GM18517 (cell line): ENCODE measurements at regions not wholly inside any gene's neighbourhood (a gene's known extent, or its start where the extent isn't known, plus 50 kb on each side); places are given as distances from the start of the nearest gene placed in this dataset.
"Not testable (repeated sequence)": the region's sequence is repeated elsewhere in the genome, so short reads cannot be mapped to it uniquely, and the experiment has no call there.

Source experiments
- ATAC-seq: cut with Tn5 transposase; IDR thresholded peaks from one replicate; pipeline ENCODE4 v1.9.1; 2021; ENCODE audit warnings: mild to moderate bottlenecking, moderate library complexity; ENCODE audit not compliant: unreplicated experiment

DNA sequence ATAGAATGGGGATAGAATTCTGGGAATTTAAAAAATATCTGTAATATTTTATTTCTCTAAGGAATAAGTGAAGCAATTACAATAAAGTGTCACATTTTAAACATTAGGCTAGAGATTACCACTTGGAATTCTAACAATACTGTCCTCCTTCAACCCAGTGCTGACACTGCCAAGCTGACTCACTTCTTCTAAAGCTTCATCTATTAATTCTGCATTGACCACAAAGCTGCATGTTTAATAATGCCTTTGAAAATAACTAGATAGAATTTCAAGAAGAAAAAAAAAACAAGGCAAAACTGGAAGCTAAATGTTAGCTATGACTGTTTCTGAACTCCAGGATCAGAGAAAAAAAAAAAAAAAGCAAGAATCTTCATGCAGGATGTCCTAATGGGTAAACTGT, 970.7 kb upstream of the FBXO33 start:
- ATAC-seq = no peak

- no peak for ATAC-seq
Measured at GRCh38 chr14:40398981-40399380, 966.7 kb upstream of the FBXO33 start.

GRCh38 chr14:40394634-40395340, 962.6 kb upstream of the FBXO33 start:
- no peak for ATAC-seq

- no peak for ATAC-seq
Measured at GRCh38 chr14:40393143-40393542, 960.9 kb upstream of the FBXO33 start.

- no peak for ATAC-seq
Measured at GRCh38 chr14:40386433-40386832, 954.2 kb upstream of the FBXO33 start.

DNA sequence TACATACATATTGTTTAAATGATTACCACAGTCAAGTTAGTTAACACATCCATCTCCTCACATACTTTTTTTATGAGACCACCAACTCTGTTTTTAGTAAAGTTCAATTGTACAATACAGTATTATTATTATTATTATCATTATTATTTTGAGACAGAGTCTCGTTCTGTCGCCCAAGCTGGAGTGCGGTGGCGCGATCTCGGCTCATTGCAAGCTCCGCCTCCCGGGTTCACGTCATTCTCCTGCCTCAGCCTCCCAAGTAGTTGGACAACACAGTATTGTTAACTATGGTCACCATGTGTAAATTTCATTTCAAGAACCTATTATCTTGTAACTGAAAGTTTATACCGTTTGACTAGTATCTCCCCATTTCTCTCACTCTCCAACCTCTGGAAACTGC, 942.0 kb upstream of the FBXO33 start:
- ATAC-seq = no peak

GRCh38 chr14:40371011-40371410, 938.8 kb upstream of the FBXO33 start:
- ATAC-seq = no peak

DNA sequence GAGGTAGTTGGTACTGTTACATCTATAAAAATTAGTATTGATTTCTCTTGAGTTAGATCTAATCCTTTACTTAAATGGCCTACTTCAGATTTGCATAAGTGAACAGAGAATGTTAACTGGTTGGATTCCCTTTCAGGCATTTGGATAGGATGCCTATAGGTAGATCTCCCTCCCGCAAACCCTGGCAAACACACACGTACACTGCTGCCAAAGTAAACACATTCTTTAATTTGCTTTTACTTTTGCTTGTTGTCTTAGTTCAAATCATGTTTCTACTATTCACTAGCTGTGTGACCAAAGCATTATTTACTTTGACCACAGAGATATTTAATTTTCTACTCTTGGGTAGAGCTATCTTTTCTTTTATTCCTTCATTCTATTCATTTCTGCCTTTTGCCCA, 936.1 kb upstream of the FBXO33 start:
- no peak for ATAC-seq

DNA sequence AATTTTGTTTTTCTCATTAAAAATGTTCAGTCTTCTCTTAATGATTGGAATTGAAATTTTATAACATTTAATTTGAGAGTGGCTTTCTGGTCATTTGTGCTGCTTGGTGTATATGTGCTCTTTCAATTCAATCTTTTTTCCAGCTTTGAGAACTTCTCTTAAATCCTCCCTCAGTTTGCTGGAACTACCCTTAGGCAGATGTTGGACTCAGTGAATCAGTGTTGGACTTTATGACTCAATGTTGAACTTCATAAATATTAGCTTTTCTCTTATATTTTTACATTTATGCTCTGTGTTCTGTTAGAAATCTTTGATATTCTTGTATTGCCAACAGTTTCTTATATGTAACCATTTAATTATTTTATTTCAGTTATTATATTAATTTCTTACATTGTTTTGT, 935.5 kb upstream of the FBXO33 start:
- no peak for ATAC-seq

- ATAC-seq = no peak
Measured at GRCh38 chr14:40365305-40365704, 933.1 kb upstream of the FBXO33 start.

DNA sequence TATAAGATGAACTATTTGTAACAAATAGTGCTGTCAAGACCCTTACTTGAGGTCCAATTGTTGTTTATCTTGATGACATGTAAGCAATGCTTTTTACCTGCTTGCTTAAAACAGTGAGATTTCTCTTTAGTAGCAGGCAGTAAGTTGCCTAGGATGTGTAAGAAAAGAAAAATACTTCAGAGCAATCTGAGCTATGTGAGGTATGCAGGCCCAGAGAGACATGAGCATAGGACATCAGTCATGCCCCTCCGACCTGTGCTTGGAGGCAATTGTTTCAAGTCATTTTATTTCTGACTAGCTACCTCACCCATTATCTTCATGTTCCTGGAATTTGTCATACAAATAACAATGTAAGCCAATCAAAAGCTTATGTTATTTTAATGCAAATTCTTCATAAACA, 930.6 kb upstream of the FBXO33 start:
- no peak for ATAC-seq

DNA sequence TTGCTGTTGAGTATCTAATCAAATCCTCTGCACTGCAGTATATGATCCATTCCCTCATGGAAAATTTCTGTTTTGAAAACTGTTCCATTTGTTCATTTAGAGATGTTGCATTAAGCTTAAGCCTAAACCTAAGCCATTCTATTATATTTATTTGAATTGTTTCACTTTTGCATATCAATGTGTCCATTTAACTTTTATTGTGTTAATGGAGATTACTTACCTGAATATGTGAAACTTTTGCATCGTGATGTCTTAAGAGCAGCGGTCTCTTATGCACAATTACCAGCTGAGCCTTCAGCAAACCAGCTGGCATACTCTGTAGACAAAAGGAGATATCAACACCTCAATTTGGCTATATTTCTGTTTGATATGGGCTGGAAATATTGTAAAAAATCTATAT, 922.5 kb upstream of the FBXO33 start:
- no peak for ATAC-seq

DNA sequence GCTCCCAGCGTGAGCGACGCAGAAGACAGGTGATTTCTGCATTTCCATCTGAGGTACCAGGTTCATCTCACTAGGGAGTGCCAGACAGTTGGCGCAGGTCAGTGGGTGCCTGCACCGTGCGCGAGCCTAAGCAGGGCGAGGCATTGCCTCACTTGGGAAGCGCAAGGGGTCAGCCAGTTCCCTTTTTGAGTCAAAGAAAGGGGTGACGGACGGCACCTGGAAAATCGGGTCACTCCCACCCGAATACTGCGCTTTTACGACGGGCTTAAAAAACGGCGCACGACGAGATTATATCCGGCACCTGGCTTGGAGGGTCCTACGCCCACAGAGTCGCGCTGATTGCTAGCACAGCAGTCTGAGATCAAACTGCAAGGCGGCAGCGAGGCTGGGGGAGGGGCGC, 915.9 kb upstream of the FBXO33 start:
- not testable (repeated sequence) for ATAC-seq

GRCh38 chr14:40347675-40348074, 915.4 kb upstream of the FBXO33 start:
- ATAC-seq = no peak

- no peak for ATAC-seq
Measured at GRCh38 chr14:40346275-40346674, 914.0 kb upstream of the FBXO33 start.

- no peak for ATAC-seq
Measured at GRCh38 chr14:40345334-40345733, 913.1 kb upstream of the FBXO33 start.

DNA sequence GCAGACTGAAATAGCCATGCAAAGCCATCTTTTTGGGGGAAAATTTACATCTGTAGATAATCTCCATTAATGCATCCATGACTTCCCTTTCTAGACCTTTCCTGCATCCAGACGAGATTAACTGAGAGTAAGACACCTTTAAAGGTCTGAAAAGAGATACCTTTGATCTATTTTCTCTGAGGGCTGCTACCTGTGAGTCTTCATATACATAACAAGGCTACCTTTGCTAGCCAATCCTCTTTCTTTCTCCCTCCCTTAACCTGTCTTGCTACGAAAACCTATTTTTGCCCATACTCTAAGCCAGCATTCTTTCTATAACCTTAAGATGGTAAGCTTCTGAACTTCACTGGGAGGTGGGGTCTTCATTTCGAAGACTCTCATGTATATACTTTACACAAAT, 908.5 kb upstream of the FBXO33 start:
- no peak for ATAC-seq

DNA sequence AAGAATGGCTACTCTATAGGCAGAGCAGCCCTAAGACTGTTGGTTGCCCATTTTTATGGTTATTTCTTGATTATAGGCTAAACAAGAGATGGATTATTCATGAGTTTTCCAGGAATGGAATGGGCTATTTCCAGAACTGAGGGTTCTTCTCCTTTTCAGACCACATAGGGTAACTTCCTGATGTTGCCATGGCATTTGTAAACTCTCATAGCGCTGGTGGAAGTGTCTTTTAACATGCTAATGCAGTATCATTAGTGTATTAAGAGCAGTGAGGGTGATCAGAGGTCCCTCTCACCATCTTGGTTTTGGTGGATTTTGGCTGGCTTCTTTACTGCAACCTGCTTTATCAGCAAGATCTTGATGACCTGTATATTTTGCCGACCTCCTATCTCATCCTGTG, 904.6 kb upstream of the FBXO33 start:
- ATAC-seq = no peak

DNA sequence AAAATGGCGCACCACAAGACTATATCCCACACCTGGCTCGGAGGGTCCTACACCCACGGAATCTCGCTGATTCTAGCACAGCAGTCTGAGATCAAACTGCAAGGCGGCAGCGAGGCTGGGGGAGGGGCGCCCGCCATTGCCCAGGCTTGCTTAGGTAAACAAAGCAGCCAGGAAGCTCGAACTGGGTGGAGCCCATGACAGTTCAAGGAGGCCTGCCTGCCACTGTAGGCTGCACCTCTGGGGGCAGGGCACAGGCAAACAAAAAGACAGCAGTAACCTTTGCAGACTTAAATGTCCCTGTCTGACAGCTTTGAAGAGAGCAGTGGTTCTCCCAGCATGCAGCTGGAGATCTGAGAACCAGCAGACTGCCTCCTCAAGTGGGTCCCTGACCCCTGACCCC, 894.3 kb upstream of the FBXO33 start:
- ATAC-seq = not testable (repeated sequence)

DNA sequence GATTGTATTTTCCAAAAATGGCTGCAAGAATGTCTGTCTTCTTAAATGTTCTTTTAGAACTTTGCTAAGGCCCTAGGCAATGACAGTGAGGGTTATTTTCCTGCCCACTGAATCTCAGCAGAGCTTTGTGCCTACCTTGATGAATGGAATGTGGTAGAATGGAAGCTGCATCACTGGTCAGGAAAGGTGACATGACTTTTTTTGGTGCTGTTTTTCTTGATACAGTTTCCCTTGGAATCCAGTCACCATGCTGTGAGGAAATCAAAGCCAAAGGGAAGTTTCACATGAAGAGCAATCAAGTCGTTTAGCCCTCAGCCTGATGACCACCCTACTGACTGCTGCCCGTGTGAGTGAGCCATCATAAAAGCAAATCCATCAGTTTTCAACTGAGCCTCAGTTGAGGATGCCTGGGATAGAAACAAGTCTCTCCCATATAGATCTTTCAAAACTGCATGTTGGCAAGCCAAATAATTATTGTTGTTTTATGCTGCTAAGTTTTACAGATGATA, 886.0 kb upstream of the FBXO33 start:
- no peak for ATAC-seq

- no peak for ATAC-seq
Measured at GRCh38 chr14:40317690-40318089, 885.5 kb upstream of the FBXO33 start.

GRCh38 chr14:40312296-40312695, 880.1 kb upstream of the FBXO33 start:
- ATAC-seq = no peak

DNA sequence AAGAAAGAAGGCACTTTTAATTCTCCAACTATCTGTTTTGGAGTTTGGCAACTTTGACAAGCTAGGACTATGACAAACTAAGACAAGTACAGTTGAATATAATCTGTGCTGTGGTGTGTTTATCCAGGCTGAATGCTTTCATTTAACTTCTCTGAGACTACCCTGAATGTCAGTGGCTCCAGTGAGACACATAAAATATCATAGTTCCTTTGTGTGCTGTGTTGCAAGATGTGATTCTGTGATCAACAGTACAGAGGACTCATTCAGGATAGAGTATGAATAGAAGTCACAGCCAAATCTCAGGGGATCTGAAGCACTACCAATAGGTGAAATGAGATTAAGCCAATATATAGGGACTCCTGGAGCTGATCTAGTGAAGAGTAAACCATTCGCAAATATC, 876.9 kb upstream of the FBXO33 start:
- no peak for ATAC-seq
